ENCODE measurements at regions not wholly inside any gene's neighbourhood (a gene's known extent, or its start where the extent isn't known, plus 50 kb on each side); places are given as distances from the start of the nearest gene placed in this dataset.

- no peak for TF ChIP-seq POLR2A (IDR thresholded peaks at IDR 0.05)
- no peak for TF ChIP-seq CTCF (IDR thresholded peaks at IDR 0.05)
- no peak for TF ChIP-seq EP300 (IDR thresholded peaks at IDR 0.05)
Measured at GRCh38 chr14:48341069-48341468, 665.7 kb upstream of the MDGA2 start.

Data from upper lobe of left lung (tissue), 4 donors.